Pons (tissue), 1 donor: ENCODE measurements at regions not wholly inside any gene's neighbourhood (a gene's known extent, or its start where the extent isn't known, plus 50 kb on each side); places are given as distances from the start of the nearest gene placed in this dataset.

Source experiments
- DNase-seq: peaks from one replicate; pipeline ENCODE4 v3.0.0-alpha.2; 2016; ENCODE audit warnings: low spot score

DNA sequence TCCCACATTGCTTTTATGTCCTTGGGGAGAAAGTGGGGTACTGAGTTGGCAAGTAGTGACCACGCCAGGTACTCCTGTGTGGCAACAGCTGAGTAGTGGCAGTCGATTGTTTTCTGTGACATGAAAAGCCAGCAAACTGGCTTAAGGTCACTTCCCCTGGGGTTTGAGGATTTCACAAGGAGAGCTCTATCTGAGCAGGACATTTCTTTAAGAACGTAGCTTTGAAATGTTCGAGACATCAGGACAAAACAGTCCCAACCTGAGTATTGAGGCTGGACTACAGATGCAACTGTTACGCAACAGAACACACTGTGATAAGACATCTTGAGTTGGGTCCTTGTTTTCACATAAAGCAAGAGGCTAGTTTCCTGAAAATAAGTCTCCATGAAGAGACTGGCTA is 146.7 kb upstream of the KLF14 start:
- no peak for DNase-seq

DNA sequence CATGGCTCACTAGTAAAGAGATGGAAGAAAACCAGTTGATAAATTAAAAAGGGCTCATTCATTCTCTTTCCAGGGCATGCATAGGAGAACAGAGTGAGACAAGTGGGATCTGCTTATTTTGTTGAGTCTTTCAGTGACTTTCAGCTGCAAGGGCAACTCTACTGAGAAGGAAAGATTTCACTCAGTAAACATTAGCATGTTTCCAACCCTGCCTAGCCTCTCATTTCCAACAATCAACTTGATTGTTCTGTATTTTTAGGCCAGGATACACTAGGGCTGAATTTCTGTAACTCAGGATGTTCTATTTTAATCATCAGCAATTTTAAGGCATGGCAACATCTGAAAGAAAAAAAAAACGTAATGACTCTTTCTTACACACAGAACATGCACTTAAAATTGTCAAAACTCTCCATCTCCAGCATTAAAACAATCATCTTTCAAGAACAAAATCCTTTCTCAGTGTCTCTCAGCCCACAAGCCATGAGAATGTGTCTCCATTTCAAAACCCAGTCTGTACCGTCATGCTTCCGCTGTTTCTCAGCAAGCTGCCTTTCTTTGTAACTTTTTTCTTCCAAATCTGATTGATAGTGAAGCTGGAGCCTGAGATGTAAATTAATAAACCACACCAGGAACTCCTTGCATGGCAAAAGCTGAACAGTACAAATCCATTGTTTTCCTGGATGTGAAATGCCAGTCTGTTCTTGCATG is 147.2 kb upstream of the KLF14 start:
- DNase-seq, result peak; percentile 69

GRCh38 chr7:130881799-130882141 is 147.8 kb upstream of the KLF14 start:
- no peak for DNase-seq

- DNase-seq, result no peak
Measured at GRCh38 chr7:130882396-130882795, 148.4 kb upstream of the KLF14 start.

GRCh38 chr7:130883928-130884327 is 149.9 kb upstream of the KLF14 start:
- no peak for DNase-seq

- DNase-seq, result no peak
Measured at GRCh38 chr7:130884437-130885417, 150.7 kb upstream of the KLF14 start.

GRCh38 chr7:130886438-130887135 is 152.6 kb upstream of the KLF14 start:
- DNase-seq, result no peak

DNA sequence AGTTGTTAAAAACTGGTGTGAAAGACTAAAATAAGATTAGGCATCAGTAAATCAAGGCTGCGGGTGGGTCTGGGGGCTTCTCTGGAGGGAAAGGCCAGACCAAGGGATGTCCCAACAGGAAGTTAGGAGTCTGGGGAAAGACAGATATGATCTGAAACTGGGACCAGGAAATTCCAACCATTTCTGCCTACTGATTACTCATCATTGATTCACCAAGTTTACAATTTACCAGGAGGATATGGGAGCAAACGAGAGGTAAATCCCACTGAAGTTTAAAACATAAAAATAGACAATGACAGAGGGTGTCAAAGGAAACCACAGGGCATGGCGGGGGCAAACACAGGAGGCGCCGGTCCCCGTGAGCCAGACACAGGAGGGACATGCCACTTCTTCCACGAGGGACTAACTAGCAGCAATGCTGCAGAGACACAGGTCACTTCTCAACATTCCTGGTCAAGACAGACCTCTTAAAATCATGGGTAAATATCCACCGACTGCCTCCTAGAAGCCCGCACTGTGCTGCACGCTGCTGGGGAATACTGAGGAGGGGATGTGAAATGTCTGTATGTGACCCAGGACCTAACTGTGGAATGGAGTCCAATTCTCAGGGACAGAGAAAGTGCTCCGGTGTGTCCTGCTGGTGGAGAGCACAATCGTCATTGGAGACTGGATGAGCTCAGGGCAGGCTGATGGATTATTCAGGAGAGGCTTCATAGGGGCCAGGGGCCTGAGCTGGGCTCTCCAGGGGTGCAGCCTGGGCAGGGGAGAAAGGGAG is 153.4 kb upstream of the KLF14 start:
- DNase-seq, result no peak

- DNase-seq, result no peak
Measured at GRCh38 chr7:130887957-130888371, 154.0 kb upstream of the KLF14 start.

DNA sequence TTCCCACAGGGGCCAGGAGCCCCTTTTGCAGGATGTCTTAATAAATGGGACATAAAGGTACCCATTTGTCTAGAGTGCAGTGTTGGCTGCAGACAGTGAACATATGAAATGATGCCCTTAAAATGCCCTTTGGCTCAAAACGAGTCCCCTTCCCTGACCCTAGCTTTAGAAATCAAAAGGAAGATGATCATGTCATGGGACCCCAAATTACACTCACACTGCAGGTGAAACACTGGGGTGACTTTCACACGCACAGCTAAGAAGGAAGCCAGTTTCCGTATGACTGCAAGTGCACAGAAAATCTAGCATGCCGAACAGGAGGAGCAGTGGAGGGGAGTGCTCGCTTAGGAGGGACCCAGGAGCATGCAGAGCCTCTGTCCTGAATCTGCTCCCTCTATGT is 154.5 kb upstream of the KLF14 start:
- no peak for DNase-seq

DNA sequence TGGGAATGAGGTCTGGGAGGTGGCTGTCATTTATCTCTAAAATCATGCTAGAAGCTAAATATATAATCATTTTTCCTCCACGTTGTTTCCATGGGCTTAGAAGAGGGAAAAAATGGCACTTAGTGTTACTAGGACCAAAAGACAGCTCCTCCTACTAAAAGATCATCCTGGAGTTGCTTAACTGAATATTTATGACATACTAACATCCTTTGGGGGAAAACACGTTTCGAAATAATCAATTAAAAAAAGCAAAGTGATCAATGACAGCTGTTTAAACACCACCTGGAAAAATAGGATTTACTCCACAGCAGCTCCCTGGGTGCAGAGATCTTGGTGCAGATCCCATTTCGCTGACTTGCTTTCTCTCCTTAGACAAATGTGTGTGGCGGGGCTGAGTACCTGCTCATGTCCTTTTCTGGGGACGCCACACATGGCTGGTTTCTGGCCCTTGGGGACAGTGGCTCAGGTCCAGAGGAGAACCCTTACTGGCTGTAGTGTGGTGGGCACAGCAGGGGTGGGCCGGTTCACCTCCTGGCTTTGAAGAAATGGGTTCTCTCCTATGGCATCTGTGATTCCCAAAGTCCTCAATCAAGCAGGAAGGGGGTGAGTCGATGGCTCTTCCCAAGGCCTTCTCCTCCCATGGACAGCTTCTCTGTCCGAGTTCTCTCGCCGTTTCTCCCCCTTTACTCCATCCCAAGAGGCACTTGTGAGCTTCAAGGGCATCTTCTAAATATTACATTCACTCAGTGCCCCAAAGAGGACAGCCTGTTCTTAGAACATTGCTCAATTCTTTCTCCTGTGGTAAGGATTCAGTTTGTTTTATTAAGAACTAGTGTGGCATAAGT is 156.4 kb upstream of the KLF14 start:
- DNase-seq, result no peak

- DNase-seq, result no peak
Measured at GRCh38 chr7:130891254-130892094, 157.5 kb upstream of the KLF14 start.

DNA sequence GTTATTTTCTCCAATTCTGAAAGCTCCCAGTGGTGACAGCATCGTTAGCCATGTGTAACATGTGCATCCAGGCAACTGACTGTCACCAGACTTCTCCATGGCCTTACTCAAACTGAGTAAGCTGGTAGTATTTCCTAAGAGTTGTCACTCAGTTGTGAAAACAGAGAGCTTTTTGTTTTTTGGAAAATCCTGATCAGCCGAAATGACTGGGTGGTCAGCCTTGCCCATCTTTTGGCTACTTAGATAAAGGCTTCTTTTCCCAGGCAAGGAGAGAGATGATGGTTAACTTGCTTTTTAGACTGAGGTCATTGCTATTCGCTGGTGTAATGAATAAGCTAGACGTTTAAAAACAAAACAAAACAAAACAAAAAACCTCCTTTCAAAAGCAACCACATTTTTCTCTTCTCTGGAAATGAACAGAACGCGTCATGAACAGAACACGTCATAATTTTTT is 159.5 kb upstream of the KLF14 start:
- DNase-seq, result peak; percentile 88

DNA sequence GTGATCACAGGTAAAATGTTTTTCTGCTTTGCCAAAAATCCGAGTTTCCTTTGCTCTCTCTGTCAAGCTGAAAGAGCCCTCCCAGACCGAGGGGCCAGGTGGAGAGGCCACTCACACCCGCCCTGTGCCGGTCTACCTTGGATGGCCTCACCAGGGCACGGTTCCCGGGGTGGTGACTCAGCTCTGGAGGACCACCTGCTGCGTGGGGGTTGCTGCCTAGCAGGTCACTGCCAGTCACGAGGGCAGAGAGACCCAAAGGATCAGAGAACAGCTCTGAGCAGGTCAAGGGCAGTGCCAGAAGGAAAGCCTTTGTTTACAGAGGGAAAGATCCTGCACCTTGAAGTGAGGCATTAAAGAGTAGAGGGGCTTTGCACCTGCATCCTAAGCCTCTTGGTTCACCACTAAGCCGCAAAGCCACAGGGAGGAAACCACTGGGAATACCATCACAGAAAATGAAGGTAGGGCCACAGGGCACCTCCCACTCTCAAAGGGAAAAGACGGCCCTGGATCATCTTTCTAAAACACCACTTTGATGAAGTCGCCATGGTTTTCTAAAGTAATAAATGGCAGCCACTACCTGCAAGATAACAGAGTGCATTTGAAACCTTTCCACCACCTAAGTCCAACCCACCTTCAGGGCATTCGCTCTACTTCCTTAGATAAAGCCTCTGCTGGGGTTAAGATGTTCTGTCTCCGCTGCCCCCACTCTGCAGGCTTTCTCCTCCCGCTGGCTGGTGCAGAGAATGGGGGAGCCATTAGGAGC is 160.3 kb upstream of the KLF14 start:
- no peak for DNase-seq

DNA sequence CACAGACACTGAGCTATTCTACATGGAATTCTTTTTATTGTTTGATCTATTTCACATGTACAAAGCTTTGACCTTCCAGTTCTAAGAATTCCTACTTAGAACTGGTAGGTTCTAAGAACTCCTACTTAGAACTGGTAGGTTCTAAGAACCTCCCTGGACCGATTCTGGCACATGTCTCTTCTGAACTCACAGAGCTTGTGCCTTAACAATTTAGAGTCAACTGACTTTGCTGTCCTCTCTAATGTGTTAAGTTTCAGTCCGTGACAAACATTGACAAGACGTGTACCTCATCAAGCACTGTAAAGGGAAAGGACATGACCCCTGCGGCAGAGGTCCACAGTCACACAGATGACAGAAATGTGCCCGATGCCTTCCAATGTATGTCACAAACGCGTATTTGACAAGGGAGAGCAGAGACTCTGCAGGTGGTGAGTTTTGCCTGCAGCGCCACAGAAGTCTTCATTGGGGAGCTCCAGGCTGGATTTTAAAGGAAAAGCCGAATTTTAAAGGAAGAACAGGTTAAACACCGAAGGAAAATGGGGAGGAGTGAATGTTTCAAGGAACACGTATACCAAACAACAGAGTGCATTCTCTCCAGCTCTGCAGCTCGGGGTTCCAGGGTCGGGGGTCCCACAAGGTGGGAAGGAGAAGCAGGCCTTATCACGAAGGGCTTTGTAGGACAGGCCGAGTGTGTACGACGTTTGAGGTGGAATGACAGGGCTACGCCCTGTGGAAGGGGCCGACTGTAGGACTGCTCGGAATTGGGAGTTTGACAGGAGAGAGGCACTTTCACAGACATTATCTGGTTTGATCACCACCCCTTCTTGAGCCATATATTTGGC is 161.1 kb upstream of the KLF14 start:
- no peak for DNase-seq

GRCh38 chr7:130896051-130896881 is 162.3 kb upstream of the KLF14 start:
- no peak for DNase-seq

GRCh38 chr7:130896898-130897514 is 163.0 kb upstream of the KLF14 start:
- peak; percentile 83 for DNase-seq
